Esophagus squamous epithelium (tissue), 4 donors: ENCODE measurements at regions not wholly inside any gene's neighbourhood (a gene's known extent, or its start where the extent isn't known, plus 50 kb on each side); places are given as distances from the start of the nearest gene placed in this dataset.

Experiments
- POLR2A ChIP-seq, 4 donors: fragments of 450-650 bp; IDR thresholded peaks; one replicate each; pipeline ENCODE4 v1.6.1; 2017; ENCODE audit warnings: antibody characterized with exemption in 4 of 4, mild to moderate bottlenecking in 4 of 4, moderate library complexity in 3 of 4
- TF ChIP-seq, protein P1 (sequence below), 6 experiments: fragments of 450-650 bp in 4 of 6; fragments of 200-600 bp in 2 of 6; sonication (generic) in 2 of 6; IDR thresholded peaks; one replicate each; pipeline ENCODE4 v1.5.1; 2016 to 2019; ENCODE audit warnings: antibody characterized with exemption in 6 of 6, mild to moderate bottlenecking in 4 of 6, moderate library complexity in 4 of 6

DNA sequence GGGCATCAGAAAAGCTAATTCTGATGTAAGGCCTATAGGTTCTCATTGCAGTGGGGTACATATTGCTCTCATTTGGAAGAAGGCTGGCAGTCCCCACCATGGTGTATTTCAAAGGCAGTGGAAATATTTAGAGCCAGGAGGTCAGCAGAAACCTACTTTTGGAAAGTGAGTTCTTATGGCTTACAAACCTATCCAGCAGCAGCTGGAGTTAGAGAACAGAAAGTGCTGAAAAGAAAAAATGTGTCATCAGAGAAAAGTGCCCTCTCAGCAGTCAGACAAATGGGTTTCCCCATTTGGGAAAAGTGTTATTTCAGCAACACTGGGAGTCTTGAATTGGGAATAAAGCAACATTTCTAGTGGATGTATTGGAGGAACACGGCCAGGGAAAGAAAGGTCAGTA is 105.7 kb upstream of the IGFBP3 start:
- TF ChIP-seq, protein P1, sequence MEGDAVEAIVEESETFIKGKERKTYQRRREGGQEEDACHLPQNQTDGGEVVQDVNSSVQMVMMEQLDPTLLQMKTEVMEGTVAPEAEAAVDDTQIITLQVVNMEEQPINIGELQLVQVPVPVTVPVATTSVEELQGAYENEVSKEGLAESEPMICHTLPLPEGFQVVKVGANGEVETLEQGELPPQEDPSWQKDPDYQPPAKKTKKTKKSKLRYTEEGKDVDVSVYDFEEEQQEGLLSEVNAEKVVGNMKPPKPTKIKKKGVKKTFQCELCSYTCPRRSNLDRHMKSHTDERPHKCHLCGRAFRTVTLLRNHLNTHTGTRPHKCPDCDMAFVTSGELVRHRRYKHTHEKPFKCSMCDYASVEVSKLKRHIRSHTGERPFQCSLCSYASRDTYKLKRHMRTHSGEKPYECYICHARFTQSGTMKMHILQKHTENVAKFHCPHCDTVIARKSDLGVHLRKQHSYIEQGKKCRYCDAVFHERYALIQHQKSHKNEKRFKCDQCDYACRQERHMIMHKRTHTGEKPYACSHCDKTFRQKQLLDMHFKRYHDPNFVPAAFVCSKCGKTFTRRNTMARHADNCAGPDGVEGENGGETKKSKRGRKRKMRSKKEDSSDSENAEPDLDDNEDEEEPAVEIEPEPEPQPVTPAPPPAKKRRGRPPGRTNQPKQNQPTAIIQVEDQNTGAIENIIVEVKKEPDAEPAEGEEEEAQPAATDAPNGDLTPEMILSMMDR (IDR thresholded peaks at IDR 0.05) = no peak
- no peak for TF ChIP-seq POLR2A (IDR thresholded peaks at IDR 0.05)
